ENCODE measurements at regions not wholly inside any gene's neighbourhood (a gene's known extent, or its start where the extent isn't known, plus 50 kb on each side); places are given as distances from the start of the nearest gene placed in this dataset.
"Not testable (repeated sequence)": the region's sequence is repeated elsewhere in the genome, so short reads cannot be mapped to it uniquely, and the experiment has no call there.

GRCh38 chr10:78212786-78213175 lies 179.1 kb downstream of the RPS24 start:
- Histone ChIP-seq H3K36me3 (ENCODE audit: insufficient read depth) (no peaks in the 10 kb centered on the region), H3K27ac (ENCODE audit: low read depth) (no peak overlapping the region), H3K4me1 (ENCODE audit: insufficient read depth) (no peaks in the 10 kb centered on the region), H3K4me3 (ENCODE audit: low read depth, low read length) (no peak overlapping the region)
- no peak for DNase-seq (ENCODE audit: extremely low spot score)
- 89% methylated on average over 7 of the region's 7 CpGs for WGBS

GRCh38 chr10:78214955-78215354 lies 181.3 kb downstream of the RPS24 start:
- WGBS = 85% methylated on average over 4 of the region's 4 CpGs
- Histone ChIP-seq H3K36me3 (ENCODE audit: insufficient read depth) (no peaks in the 10 kb centered on the region), H3K4me1 (ENCODE audit: insufficient read depth) (no peaks in the 10 kb centered on the region), H3K4me3 (ENCODE audit: low read depth, low read length) (no peak overlapping the region), H3K27ac (ENCODE audit: low read depth) (no peak overlapping the region)
- no peak for DNase-seq (ENCODE audit: extremely low spot score)

- Histone ChIP-seq H3K4me1 (ENCODE audit: insufficient read depth) (no peaks in the 10 kb centered on the region), H3K36me3 (ENCODE audit: insufficient read depth) (no peaks in the 10 kb centered on the region), H3K27ac (ENCODE audit: low read depth) (no peak overlapping the region), H3K4me3 (ENCODE audit: low read depth, low read length) (no peak overlapping the region)
- peak; percentile 48 for DNase-seq (ENCODE audit: extremely low spot score)
- WGBS = 13% methylated on average over 12 of the region's 12 CpGs
Observed at GRCh38 chr10:78215645-78216044, 182.0 kb downstream of the RPS24 start.

- Histone ChIP-seq H3K4me1 (ENCODE audit: insufficient read depth) (no peaks in the 10 kb centered on the region), H3K36me3 (ENCODE audit: insufficient read depth) (no peaks in the 10 kb centered on the region), H3K4me3 (ENCODE audit: low read depth, low read length) (no peak overlapping the region), H3K27ac (ENCODE audit: low read depth) (no peak overlapping the region)
- DNase-seq (ENCODE audit: extremely low spot score) = no peak
- WGBS = 74% methylated on average over 6 of the region's 6 CpGs
Observed at GRCh38 chr10:78217336-78217735, 183.7 kb downstream of the RPS24 start.

- Histone ChIP-seq H3K36me3 (ENCODE audit: insufficient read depth) (no peaks in the 10 kb centered on the region), H3K4me1 (ENCODE audit: insufficient read depth) (no peaks in the 10 kb centered on the region), H3K4me3 (ENCODE audit: low read depth, low read length) (no peak overlapping the region), H3K27ac (ENCODE audit: low read depth) (no peak overlapping the region)
- no peak for DNase-seq (ENCODE audit: extremely low spot score)
- WGBS = 80% methylated on average over 15 of the region's 15 CpGs
Observed at GRCh38 chr10:78218798-78219490, 185.3 kb downstream of the RPS24 start.

- H3K36me3 ChIP-seq (ENCODE audit: insufficient read depth); H3K4me3 ChIP-seq (ENCODE audit: low read depth, low read length); H3K4me1 ChIP-seq (ENCODE audit: insufficient read depth); DNase-seq (ENCODE audit: extremely low spot score); H3K27ac ChIP-seq (ENCODE audit: low read depth): not testable (repeated sequence)
- WGBS = 95% methylated on average over 4 of the region's 4 CpGs
Observed at GRCh38 chr10:78219568-78219967, 185.9 kb downstream of the RPS24 start.

- WGBS = 97% methylated on average over 2 of the region's 2 CpGs
- Histone ChIP-seq H3K4me3 (ENCODE audit: low read depth, low read length) (no peak overlapping the region), H3K4me1 (ENCODE audit: insufficient read depth) (no peaks in the 10 kb centered on the region), H3K27ac (ENCODE audit: low read depth) (no peak overlapping the region), H3K36me3 (ENCODE audit: insufficient read depth) (no peaks in the 10 kb centered on the region)
- no peak for DNase-seq (ENCODE audit: extremely low spot score)
Observed at GRCh38 chr10:78220781-78221180, 187.1 kb downstream of the RPS24 start.

GRCh38 chr10:78222096-78222790 lies 188.6 kb downstream of the RPS24 start:
- Histone ChIP-seq H3K4me3 (ENCODE audit: low read depth, low read length) (no peak overlapping the region), H3K27ac (ENCODE audit: low read depth) (no peak overlapping the region), H3K4me1 (ENCODE audit: insufficient read depth) (no peaks in the 10 kb centered on the region), H3K36me3 (ENCODE audit: insufficient read depth) (no peaks in the 10 kb centered on the region)
- WGBS = 91% methylated on average over 11 of the region's 11 CpGs
- DNase-seq (ENCODE audit: extremely low spot score) = no peak

GRCh38 chr10:78223088-78223487 lies 189.4 kb downstream of the RPS24 start:
- H3K4me3 ChIP-seq (ENCODE audit: low read depth, low read length) = no peak overlapping the region
- no peak for DNase-seq (ENCODE audit: extremely low spot score)
- H3K4me1 ChIP-seq (ENCODE audit: insufficient read depth) = no peaks in the 10 kb centered on the region
- WGBS = 83% methylated on average over 7 of the region's 7 CpGs
- no peaks in the 10 kb centered on the region for H3K36me3 ChIP-seq (ENCODE audit: insufficient read depth)
- no peak overlapping the region for H3K27ac ChIP-seq (ENCODE audit: low read depth)

GRCh38 chr10:78224602-78225001 lies 190.9 kb downstream of the RPS24 start:
- no peak overlapping the region for H3K27ac ChIP-seq (ENCODE audit: low read depth)
- 92% methylated on average over 6 of the region's 6 CpGs for WGBS
- DNase-seq (ENCODE audit: extremely low spot score) = no peak
- H3K36me3 ChIP-seq (ENCODE audit: insufficient read depth) = no peaks in the 10 kb centered on the region
- H3K4me3 ChIP-seq (ENCODE audit: low read depth, low read length) = no peak overlapping the region
- H3K4me1 ChIP-seq (ENCODE audit: insufficient read depth) = no peaks in the 10 kb centered on the region

GRCh38 chr10:78225594-78225993 lies 191.9 kb downstream of the RPS24 start:
- 96% methylated on average over 10 of the region's 10 CpGs for WGBS
- H3K36me3 ChIP-seq (ENCODE audit: insufficient read depth) = no peaks in the 10 kb centered on the region
- H3K27ac ChIP-seq (ENCODE audit: low read depth) = no peak overlapping the region
- H3K4me1 ChIP-seq (ENCODE audit: insufficient read depth) = no peaks in the 10 kb centered on the region
- DNase-seq (ENCODE audit: extremely low spot score) = no peak
- H3K4me3 ChIP-seq (ENCODE audit: low read depth, low read length) = no peak overlapping the region

- no peaks in the 10 kb centered on the region for H3K36me3 ChIP-seq (ENCODE audit: insufficient read depth)
- 86% methylated on average over 9 of the region's 9 CpGs for WGBS
- no peak for DNase-seq (ENCODE audit: extremely low spot score)
- no peak overlapping the region for H3K27ac ChIP-seq (ENCODE audit: low read depth)
- no peaks in the 10 kb centered on the region for H3K4me1 ChIP-seq (ENCODE audit: insufficient read depth)
- no peak overlapping the region for H3K4me3 ChIP-seq (ENCODE audit: low read depth, low read length)
Observed at GRCh38 chr10:78229489-78229888, 195.8 kb downstream of the RPS24 start.

- WGBS = 95% methylated on average over 5 of the region's 5 CpGs
- Histone ChIP-seq H3K4me3 (ENCODE audit: low read depth, low read length) (no peak overlapping the region), H3K4me1 (ENCODE audit: insufficient read depth) (no peaks in the 10 kb centered on the region), H3K27ac (ENCODE audit: low read depth) (no peak overlapping the region), H3K36me3 (ENCODE audit: insufficient read depth) (no peaks in the 10 kb centered on the region)
- DNase-seq (ENCODE audit: extremely low spot score) = no peak
Observed at GRCh38 chr10:78229950-78230675, 196.4 kb downstream of the RPS24 start.

- Histone ChIP-seq H3K4me3 (ENCODE audit: low read depth, low read length) (no peak overlapping the region), H3K4me1 (ENCODE audit: insufficient read depth) (no peaks in the 10 kb centered on the region), H3K27ac (ENCODE audit: low read depth) (no peak overlapping the region), H3K36me3 (ENCODE audit: insufficient read depth) (no peaks in the 10 kb centered on the region)
- DNase-seq (ENCODE audit: extremely low spot score) = no peak
- WGBS = 91% methylated on average over 5 of the region's 5 CpGs
Observed at GRCh38 chr10:78231327-78231726, 197.7 kb downstream of the RPS24 start.
